T47D (cell line): ENCODE measurements at regions not wholly inside any gene's neighbourhood (a gene's known extent, or its start where the extent isn't known, plus 50 kb on each side); places are given as distances from the start of the nearest gene placed in this dataset.
A peak's percentile ranks its signal among the peaks of the same experiment; 100 is the strongest.
"Not testable (repeated sequence)": the region's sequence is repeated elsewhere in the genome, so short reads cannot be mapped to it uniquely, and the experiment has no call there.

Source experiments
- DNase-seq, 2 experiments: peaks; one replicate each; pipeline versions ENCODE4 v3.0.0 to v3.0.0-alpha.2; 2011 to 2012; ENCODE audit warnings: low read depth in 1 of 2, low spot score in 1 of 2
- JUND ChIP-seq: IDR thresholded peaks from 2 replicates; pipeline ENCODE4 v1.6.1; 2012; ENCODE audit warnings: low read depth
- in situ Hi-C: cut with HindIII; loops from 2 replicates; pipeline ENCODE4 v1.10.0; 2016; ENCODE audit warnings: low sequenced_read_pairs, low pct_unique_long_range_greater_than_20kb

DNA sequence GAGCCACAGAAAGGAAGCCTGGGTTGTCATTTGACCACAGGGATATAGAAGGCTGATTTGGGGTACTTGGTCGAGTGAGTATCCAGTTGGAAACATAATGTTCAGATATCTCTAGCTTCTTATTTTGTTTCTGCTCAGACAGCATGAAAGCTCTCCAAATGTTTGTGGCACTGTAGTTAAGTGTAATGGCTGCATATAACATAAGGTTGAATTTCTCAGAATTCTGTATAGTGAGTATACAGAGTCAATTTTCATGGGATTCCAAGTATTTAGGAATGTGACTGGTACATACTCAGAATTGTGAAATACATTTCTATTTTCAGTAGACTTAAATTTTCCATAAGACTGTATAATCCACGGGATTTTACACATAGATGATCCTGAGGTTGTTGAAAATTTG, 2102.1 kb upstream of the RAG2 start:
- in situ Hi-C loops = no loop called here
- no peak for DNase-seq
- no peak for TF ChIP-seq JUND

DNA sequence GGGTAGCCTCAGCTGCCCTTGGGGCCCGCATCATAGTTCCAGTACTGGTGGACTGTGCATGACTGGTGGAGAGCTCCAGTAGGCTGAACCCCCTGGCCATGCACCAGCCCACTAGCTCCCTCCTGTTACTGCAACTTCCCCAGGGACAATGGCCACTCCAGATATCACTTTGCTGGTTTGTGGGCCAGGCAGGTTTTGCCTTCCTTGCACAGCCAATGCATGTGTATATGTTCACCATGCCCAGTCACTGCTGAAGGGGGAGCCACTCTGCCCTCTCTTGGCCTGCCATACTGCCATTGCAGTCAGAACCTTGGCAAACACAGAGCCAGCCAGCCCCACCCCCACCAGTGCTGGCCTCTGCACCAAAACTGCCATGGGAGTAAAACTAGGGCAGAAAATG, 2095.3 kb upstream of the RAG2 start:
- no peak for DNase-seq
- in situ Hi-C loops = no loop called here
- no peak for TF ChIP-seq JUND

DNA sequence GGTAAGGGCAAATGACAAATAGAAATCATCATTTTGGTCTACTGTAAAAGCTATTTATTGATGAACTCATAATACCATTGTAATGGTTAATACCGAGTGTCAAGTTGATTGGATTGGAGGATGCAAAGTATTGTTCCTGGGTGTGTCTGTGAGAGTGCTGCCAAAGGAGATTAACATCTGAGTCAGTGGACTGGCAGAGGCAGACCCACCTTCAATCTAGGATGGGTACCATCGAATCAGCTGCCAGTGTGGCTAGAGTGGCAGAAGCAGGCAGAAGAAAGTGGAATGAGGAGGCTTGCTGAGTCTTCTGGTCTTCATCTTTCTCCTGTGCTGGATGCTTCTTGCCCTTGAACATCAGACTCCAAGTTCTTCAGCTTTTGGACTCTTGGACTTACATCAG, 2092.2 kb upstream of the RAG2 start:
- in situ Hi-C loops = not testable (repeated sequence)

DNA sequence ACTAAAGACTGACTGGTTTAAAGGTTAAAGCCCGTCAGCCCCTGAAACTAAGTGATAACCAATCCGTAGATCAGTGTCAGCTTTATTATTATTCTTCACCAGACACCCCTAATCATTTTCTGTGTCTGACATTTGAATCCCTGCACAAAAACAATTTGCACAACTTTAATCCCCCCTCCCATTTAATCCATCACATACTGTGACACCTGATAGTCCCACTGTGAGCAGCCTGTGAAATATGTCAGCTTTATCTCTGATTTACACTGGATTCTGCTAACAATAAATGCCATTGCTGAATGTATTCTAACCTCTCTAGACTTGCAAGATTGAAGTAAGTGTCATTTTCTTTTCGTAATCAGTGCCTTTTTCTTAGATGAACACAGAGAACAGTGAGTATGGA, 2089.0 kb upstream of the RAG2 start:
- no peak for DNase-seq
- in situ Hi-C loops = no loop called here
- no peak for TF ChIP-seq JUND

More for the DNA sequence above, 2092.2 kb upstream of the RAG2 start:
- DNase-seq = not testable (repeated sequence)

DNA sequence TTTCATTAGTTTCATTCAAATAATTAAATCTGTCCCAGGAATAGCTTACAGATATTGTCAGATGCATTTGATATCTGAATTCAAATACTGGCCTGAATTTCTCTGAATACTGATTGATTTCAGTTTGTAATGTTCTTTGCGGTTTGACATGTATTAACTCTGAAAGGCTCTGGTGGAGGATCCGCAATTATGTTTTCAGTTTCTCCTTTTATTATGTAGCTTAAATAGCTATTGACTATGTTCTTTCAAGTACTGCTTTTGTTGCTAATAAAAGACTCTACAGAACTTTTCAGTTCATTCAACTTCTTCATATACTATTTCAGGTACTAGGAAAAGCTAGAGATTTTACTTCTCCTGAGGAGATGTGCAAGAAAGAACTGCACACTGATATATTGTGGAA, 2085.4 kb upstream of the RAG2 start:
- DNase-seq = no peak
- in situ Hi-C loops = no loop called here
- no peak for TF ChIP-seq JUND

DNA sequence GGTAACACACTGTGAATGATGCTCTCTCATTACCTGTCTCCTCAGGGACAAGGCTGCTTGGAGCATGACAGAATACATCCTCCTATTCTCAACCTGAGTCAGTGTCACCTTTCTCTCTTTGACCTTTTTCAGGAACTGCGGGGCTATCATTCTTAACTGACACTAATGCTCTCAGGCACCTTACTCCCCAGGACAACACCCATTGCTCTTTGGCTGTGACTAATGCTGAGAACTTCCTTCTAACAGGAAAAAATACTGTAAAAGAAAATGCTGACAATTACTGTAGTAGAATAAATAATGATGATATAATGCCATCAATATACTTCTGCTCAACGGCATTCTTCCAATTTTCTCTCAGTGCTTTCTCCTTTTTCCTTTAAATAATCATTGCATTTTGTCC, 2082.7 kb upstream of the RAG2 start:
- TF ChIP-seq JUND = no peak
- in situ Hi-C loops = no loop called here
- DNase-seq = no peak

DNA sequence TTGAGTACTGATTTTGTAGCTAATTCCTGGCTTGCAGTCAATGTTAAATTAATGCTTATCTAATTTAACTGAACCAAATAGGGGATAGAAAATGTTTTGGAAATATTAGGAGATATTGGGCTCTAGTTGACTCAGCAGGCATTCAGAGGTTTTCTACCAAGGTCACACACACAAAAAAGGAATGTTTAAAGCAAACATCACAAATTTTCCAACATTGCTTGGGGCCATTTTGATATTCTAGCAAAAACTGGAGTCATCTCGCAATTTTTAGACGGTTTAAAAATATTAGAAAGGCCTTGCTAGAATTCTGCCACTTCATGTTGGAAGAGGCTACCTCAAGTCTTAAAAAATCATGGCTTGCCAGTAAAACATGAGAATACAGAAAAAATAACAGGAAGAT, 2082.1 kb upstream of the RAG2 start:
- peak in 1 of 2 experiments; percentile 8 for DNase-seq
- in situ Hi-C loops = no loop called here

DNA sequence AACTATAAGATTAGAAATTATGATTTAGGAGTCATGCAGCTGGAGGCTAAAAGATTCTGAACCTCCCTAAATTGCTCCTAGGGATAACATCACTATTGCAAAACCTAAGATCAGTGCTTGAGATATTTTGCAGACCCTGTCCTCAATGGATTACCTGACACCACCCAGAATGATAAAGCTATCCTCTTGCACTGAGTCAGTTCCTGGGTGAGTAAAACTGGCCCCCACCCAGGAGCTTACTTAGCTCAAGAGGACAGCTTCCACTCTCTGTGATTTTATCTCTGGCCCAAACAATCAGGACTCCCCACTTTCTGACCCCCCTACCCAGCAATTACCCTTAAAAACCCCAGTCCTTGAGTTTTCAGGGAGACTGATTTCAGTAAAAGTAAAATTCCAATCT, 2074.4 kb upstream of the RAG2 start:
- no peak for TF ChIP-seq JUND
- DNase-seq = no peak
- in situ Hi-C loops = no loop called here

More for the DNA sequence above, 2082.1 kb upstream of the RAG2 start:
- no peak for TF ChIP-seq JUND

DNA sequence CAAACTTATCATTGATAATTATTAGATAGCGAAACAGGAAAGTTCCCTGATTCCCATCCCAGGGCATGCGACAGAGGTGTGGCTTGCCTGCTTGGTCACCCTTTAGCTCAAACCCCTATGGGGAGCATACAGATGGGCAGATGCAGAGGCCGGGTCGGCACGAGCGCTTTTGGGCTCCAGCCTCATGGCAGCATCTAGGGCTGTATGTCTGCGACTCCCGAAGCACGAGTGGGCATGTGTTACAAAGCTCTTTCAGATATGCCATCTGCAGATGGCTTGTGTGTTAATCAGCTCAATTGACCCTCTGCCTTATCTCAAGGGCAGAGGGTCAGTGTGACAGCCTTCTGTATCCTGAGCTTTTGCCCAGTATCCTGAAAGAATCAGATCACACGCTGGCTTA, 2069.3 kb upstream of the RAG2 start:
- TF ChIP-seq JUND = no peak
- in situ Hi-C loops = no loop called here
- no peak for DNase-seq

DNA sequence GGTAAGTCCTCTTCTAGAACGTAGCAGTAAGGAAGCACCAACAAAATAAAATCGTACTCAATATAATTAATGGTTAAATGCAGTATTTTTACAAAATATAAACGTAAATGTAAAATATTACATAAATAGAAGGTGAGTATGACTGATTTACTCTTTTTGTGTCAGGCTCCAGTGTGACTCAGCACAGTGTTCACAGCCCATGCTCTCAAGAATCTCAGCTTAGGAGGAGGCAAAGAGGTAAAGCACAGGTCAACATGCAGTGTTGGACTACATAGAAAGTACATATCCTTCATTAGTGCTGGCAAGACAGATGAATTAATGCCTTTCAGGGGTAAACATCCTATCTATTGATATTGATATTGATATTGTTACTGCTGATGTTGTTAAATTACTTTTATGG, 2050.6 kb upstream of the RAG2 start:
- TF ChIP-seq JUND = no peak
- in situ Hi-C loops = no loop called here
- no peak for DNase-seq

DNA sequence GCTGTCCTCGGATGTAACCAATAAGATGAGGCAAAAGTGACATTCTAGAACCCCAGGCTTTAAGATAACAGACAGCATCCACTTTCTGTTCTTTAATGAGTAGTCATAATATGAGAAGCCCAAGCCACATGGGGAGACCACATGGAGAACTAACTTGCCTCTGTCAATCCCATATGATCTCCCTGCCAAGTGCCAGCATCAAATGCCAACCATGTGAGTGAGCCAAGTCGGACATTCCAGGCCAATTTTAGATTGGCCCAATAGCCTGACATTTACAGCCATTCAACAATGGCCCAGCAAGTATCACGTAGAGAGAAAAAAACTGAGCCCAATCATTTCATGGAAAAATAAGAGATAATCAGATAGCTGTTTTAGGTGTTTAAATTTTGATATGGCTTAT, 2048.3 kb upstream of the RAG2 start:
- no peak for TF ChIP-seq JUND
- in situ Hi-C loops = no loop called here
- DNase-seq = no peak

DNA sequence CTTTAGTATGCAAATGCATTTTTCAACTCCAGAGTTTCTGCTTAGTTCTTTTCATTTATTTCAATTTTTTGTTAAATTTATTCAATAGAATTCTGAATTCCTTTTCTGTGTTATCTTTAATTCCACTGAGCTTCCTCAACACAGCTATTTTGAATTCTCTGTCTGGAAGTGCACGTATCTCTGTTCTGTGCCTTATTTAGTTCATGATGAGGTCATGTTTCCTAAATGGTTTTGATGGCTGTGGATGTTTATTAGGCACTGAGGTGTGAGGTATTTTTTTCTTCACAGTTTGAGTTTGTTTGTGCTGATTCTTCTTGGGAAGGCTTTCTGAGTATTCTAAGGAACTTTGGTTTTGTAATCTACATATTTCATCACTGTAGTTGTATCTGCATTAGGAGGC, 2042.8 kb upstream of the RAG2 start:
- in situ Hi-C loops = no loop called here

DNA sequence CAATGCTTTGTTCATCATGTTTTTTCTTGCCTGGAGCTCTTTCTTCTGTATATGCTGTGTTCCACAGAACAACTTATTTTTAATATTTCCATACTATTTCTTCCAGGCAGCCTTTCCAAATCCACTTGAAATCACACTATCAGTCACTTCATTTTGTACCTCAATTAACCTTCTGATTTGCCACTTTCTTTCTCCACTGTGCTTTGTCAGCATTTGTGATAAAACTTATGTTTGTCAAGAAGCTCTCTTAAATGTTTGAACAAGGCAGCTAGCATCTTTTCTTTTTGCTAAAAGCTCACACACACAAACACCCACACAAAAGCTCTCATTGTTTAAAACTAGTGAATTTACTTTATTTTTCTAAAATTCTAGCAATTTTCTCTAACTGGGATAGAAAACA, 2014.7 kb upstream of the RAG2 start:
- TF ChIP-seq JUND = no peak

More for the DNA sequence above, 2042.8 kb upstream of the RAG2 start:
- TF ChIP-seq JUND = no peak
- no peak for DNase-seq

DNA sequence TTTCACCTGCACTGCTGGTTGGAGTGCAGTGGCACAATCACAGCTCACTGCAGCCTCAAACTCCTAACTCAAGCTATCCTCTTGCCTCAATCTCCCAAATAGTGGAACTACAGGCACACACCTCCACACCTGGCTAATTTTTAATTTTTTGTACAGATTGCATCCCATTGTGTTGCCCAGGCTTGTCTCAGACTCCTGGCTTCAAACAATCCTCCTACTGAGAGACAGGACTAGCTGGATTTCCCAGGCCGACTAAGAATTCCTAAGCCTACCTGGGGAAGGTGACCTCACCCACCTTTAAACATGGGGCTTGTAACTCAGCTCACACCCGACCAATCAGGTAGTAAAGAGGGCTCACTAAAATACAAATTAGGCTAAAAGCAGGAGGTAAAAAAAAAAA, 2003.3 kb upstream of the RAG2 start:
- in situ Hi-C loops = not testable (repeated sequence)
- peak in 1 of 2 experiments; percentile 77 for DNase-seq

More for the DNA sequence above, 2014.7 kb upstream of the RAG2 start:
- in situ Hi-C loops = no loop called here
- DNase-seq = no peak
